NCI-H1930 (cell line): ENCODE measurements at regions not wholly inside any gene's neighbourhood (a gene's known extent, or its start where the extent isn't known, plus 50 kb on each side); places are given as distances from the start of the nearest gene placed in this dataset.
"Not testable (repeated sequence)": the region's sequence is repeated elsewhere in the genome, so short reads cannot be mapped to it uniquely, and the experiment has no call there.

Experiments
- DNase-seq, 2 experiments: peaks; one replicate each; lab custom pipeline; 2025; lab: John Stamatoyannopoulos, UW

GRCh38 chr4:120200573-120201110 lies 134.0 kb upstream of the MAD2L1 start:
- not testable (repeated sequence) for DNase-seq

- DNase-seq: no peak
Measured at GRCh38 chr4:120198411-120198810, 131.8 kb upstream of the MAD2L1 start.

GRCh38 chr4:120177603-120178002 lies 111.0 kb upstream of the MAD2L1 start:
- no peak for DNase-seq

- DNase-seq: no peak
Measured at GRCh38 chr4:120175272-120175671, 108.6 kb upstream of the MAD2L1 start.

GRCh38 chr4:120163895-120164294 lies 97.2 kb upstream of the MAD2L1 start:
- DNase-seq: no peak

- DNase-seq: no peak
Measured at GRCh38 chr4:120158841-120159463, 92.3 kb upstream of the MAD2L1 start.

GRCh38 chr4:120158046-120158445 lies 91.4 kb upstream of the MAD2L1 start:
- no peak for DNase-seq

GRCh38 chr4:120156120-120156718 lies 89.6 kb upstream of the MAD2L1 start:
- peak; percentile 26 to 49 for DNase-seq

GRCh38 chr4:120155287-120155686 lies 88.6 kb upstream of the MAD2L1 start:
- DNase-seq: no peak

- DNase-seq: no peak
Measured at GRCh38 chr4:120144634-120145033, 78.0 kb upstream of the MAD2L1 start.

GRCh38 chr4:120144041-120144440 lies 77.4 kb upstream of the MAD2L1 start:
- DNase-seq: no peak

GRCh38 chr4:120139392-120139791 lies 72.7 kb upstream of the MAD2L1 start:
- no peak for DNase-seq

GRCh38 chr4:120132935-120133334 lies 66.3 kb upstream of the MAD2L1 start:
- no peak for DNase-seq

GRCh38 chr4:120130786-120131185 lies 64.1 kb upstream of the MAD2L1 start:
- no peak for DNase-seq
